DOHH2 (cell line): ENCODE measurements at regions not wholly inside any gene's neighbourhood (a gene's known extent, or its start where the extent isn't known, plus 50 kb on each side); places are given as distances from the start of the nearest gene placed in this dataset.

ENCODE experiments used
- H3F3A ChIP-seq: fragments of 200-600 bp; sonication (generic), shearing (Covaris generic); 2 replicates; pipeline ENCODE4 v1.6.0; 2016; ENCODE audit warnings: antibody characterized with exemption, mild to moderate bottlenecking; ENCODE audit not compliant: control insufficient read depth, insufficient read depth
- H3K27ac ChIP-seq: fragments of 200-600 bp; sonication (generic); 2 replicates; pipeline ENCODE4 v1.5.1; 2014; ENCODE audit warnings: low read depth, mild to moderate bottlenecking, low read length, moderate library complexity
- H3K27me3 ChIP-seq: fragments of 200-600 bp; sonication (generic); 2 replicates; pipeline ENCODE4 v1.6.1; 2014; ENCODE audit warnings: mild to moderate bottlenecking, low read length, mixed read lengths; ENCODE audit not compliant: control insufficient read depth
- H3K36me3 ChIP-seq: fragments of 200-600 bp; sonication (generic); 2 replicates; pipeline ENCODE4 v1.6.1; 2014; ENCODE audit warnings: mild to moderate bottlenecking, low read length, moderate library complexity, mixed read lengths; ENCODE audit not compliant: control insufficient read depth
- H3K4me1 ChIP-seq: fragments of 200-600 bp; sonication (generic); 2 replicates; pipeline ENCODE4 v1.6.1; 2014; ENCODE audit warnings: mild to moderate bottlenecking, low read length, mixed read lengths; ENCODE audit not compliant: control insufficient read depth
- H3K4me2 ChIP-seq: fragments of 200-600 bp; sonication (generic); 2 replicates; pipeline ENCODE4 v1.6.0; 2014; ENCODE audit warnings: mild to moderate bottlenecking, low read length, moderate library complexity
- H3K4me3 ChIP-seq: fragments of 200-600 bp; sonication (generic); 2 replicates; pipeline ENCODE4 v1.5.1; 2014; ENCODE audit warnings: mild to moderate bottlenecking, low read length, mixed read lengths
- H3K79me2 ChIP-seq: fragments of 200-600 bp; sonication (generic); 2 replicates; pipeline ENCODE4 v1.6.1; 2014; ENCODE audit warnings: mild to moderate bottlenecking, low read length, mixed read lengths; ENCODE audit not compliant: control insufficient read depth
- H3K9me2 ChIP-seq: fragments of 200-600 bp; sonication (generic); replicated peaks from 2 replicates; pipeline ENCODE4 v1.6.1; 2014; ENCODE audit warnings: mild to moderate bottlenecking, low read length, mixed read lengths; ENCODE audit not compliant: control insufficient read depth
- H3K9me3 ChIP-seq: fragments of 200-600 bp; sonication (generic); 2 replicates; pipeline ENCODE4 v1.6.1; 2014; ENCODE audit warnings: antibody characterized with exemption, low read length, mixed read lengths; ENCODE audit not compliant: control insufficient read depth, insufficient read depth
- H4K20me1 ChIP-seq: fragments of 200-600 bp; sonication (generic); 2 replicates; pipeline ENCODE4 v1.6.0; 2014; ENCODE audit warnings: low read depth, mild to moderate bottlenecking, antibody characterized with exemption, low read length, moderate library complexity; ENCODE audit not compliant: control insufficient read depth, insufficient read depth
- CTCF ChIP-seq: fragments of 200-600 bp; sonication (generic); IDR thresholded peaks from one replicate; pipeline ENCODE4 v1.5.1; 2014; ENCODE audit warnings: antibody characterized with exemption, mild to moderate bottlenecking, low read depth, low read length; ENCODE audit not compliant: poor library complexity, severe bottlenecking
- EZH2phosphoT487 ChIP-seq: fragments of 200-600 bp; sonication (generic); IDR thresholded peaks from 2 replicates; pipeline ENCODE4 v1.6.1; 2017; ENCODE audit warnings: borderline replicate concordance, mild to moderate bottlenecking, antibody characterized with exemption, low read length, moderate library complexity, mixed read lengths

DNA sequence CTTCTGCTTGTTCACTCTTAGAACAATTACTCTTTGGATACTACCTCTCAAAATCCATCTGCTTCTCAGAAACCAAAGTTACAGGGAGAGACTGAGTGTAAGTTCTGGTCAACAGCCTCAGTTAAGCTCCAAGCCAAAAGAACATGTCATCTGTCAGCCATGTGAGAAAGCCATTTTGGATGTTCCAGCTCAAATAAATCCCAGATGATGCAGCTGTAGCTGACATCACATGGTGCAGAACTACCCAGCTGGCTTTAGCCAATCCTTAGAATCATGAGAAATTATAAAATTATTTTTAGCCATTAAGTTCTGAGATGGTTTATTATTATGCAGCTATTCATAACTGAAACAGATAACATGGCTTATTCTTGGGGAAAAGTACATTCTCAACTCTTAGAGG lies 696.0 kb downstream of the ZNF385D start:
- Histone ChIP-seq H4K20me1 (no peaks in the 10 kb centered on the region), H3K79me2 (no peaks in the 10 kb centered on the region), H3K4me3 (no peak overlapping the region), H3F3A (no peaks in the 10 kb centered on the region), H3K36me3 (no peaks in the 10 kb centered on the region), H3K4me2 (no peak overlapping the region), H3K9me2 (no peaks in the 10 kb centered on the region), H3K9me3 (no peaks in the 10 kb centered on the region), H3K4me1 (no peaks in the 10 kb centered on the region), H3K27me3 (no peaks in the 10 kb centered on the region), H3K27ac (no peak overlapping the region)
- TF ChIP-seq EZH2phosphoT487: no peak
- no peak for TF ChIP-seq CTCF

DNA sequence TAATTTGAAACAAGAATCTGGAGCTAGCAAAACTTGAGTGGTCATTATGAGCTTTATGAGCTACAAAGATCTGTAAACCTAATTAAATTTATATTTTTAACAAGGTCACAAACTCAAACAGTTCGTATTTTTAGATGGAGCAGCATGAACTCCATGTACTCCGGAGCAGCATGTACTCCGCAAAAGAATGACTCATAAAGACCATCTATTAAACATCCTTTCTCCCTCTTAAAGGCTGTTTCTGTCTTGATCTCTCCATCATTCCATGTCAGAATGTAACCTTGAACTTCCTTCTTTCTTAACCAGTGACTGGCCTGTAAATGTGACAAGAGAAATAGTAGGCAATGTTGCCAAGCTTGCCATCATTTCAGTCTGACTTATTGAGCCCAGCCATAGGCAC lies 696.9 kb downstream of the ZNF385D start:
- no peaks in the 10 kb centered on the region for H3K27me3 ChIP-seq
- no peak overlapping the region for H3K27ac ChIP-seq
- H3K9me3 ChIP-seq: no peaks in the 10 kb centered on the region
- no peaks in the 10 kb centered on the region for H3K9me2 ChIP-seq
- no peaks in the 10 kb centered on the region for H3K36me3 ChIP-seq
- no peaks in the 10 kb centered on the region for H3K79me2 ChIP-seq
- no peak overlapping the region for H3K4me2 ChIP-seq
- TF ChIP-seq EZH2phosphoT487: no peak
- no peak for TF ChIP-seq CTCF
- no peaks in the 10 kb centered on the region for H3K4me1 ChIP-seq
- H3K4me3 ChIP-seq: no peak overlapping the region
- no peaks in the 10 kb centered on the region for H3F3A ChIP-seq
- H4K20me1 ChIP-seq: no peaks in the 10 kb centered on the region

- H3K4me3 ChIP-seq: no peak overlapping the region
- no peaks in the 10 kb centered on the region for H3K4me1 ChIP-seq
- H3K27me3 ChIP-seq: no peaks in the 10 kb centered on the region
- no peaks in the 10 kb centered on the region for H3F3A ChIP-seq
- H3K36me3 ChIP-seq: no peaks in the 10 kb centered on the region
- no peaks in the 10 kb centered on the region for H4K20me1 ChIP-seq
- H3K27ac ChIP-seq: no peak overlapping the region
- no peak overlapping the region for H3K4me2 ChIP-seq
- no peaks in the 10 kb centered on the region for H3K79me2 ChIP-seq
- TF ChIP-seq CTCF (no peak), EZH2phosphoT487 (no peak)
- no peaks in the 10 kb centered on the region for H3K9me2 ChIP-seq
- H3K9me3 ChIP-seq: no peaks in the 10 kb centered on the region
Measured at GRCh38 chr3:21049334-21050062, 701.5 kb downstream of the ZNF385D start.
